Kidney (tissue), 13 donors: ENCODE measurements at regions not wholly inside any gene's neighbourhood (a gene's known extent, or its start where the extent isn't known, plus 50 kb on each side); places are given as distances from the start of the nearest gene placed in this dataset.

Experiments
- DNase-seq, 5 donors: peaks; one replicate each; pipeline ENCODE4 v3.0.0-alpha.2; 2013 to 2020
- FAIRE-seq: peaks from 2 replicates; lab custom pipeline; 2012; peaks lifted over from hg19 to GRCh38; lab: Jason Lieb, UNC
- H3K27ac ChIP-seq, 2 donors: one replicate each; pipeline ENCODE4 v1.7.0; 2013; ENCODE audit warnings: low read depth in 2 of 2, low read length in 2 of 2, inconsistent platforms in 1 of 2
- H3K27me3 ChIP-seq: one replicate; pipeline ENCODE4 v1.7.1; 2013; ENCODE audit warnings: low read length, inconsistent platforms; ENCODE audit not compliant: control insufficient read depth, insufficient read depth
- H3K36me3 ChIP-seq, 3 donors: one replicate each; pipeline versions ENCODE4 v1.7.0 to v1.7.1; 2013; ENCODE audit warnings: low read length in 3 of 3, control low read depth in 1 of 3, inconsistent platforms in 1 of 3; ENCODE audit not compliant: insufficient read depth in 3 of 3, control insufficient read depth in 2 of 3
- H3K4me1 ChIP-seq, 3 donors: one replicate each; pipeline versions ENCODE4 v1.7.0 to v1.7.1; 2013; ENCODE audit warnings: low read length in 3 of 3, inconsistent platforms in 1 of 3, low read depth in 1 of 3; ENCODE audit not compliant: control insufficient read depth in 2 of 3, insufficient read depth in 2 of 3
- H3K4me3 ChIP-seq, 3 donors: one replicate each; pipeline versions ENCODE4 v1.7.0 to v1.8.1; 2013; ENCODE audit warnings: low read length in 3 of 3, control low read depth in 1 of 3, inconsistent platforms in 1 of 3
- H3K9ac ChIP-seq, 3 donors: one replicate each; pipeline versions ENCODE4 v1.7.0 to v1.7.1; 2013; ENCODE audit warnings: low read length in 3 of 3, control low read depth in 1 of 3, inconsistent platforms in 1 of 3
- H3K9me3 ChIP-seq, 3 donors: one replicate each; pipeline versions ENCODE4 v1.7.0 to v1.7.1; 2013; ENCODE audit warnings: low read length in 3 of 3, control low read depth in 1 of 3, inconsistent platforms in 1 of 3; ENCODE audit not compliant: control insufficient read depth in 2 of 3, insufficient read depth in 1 of 3
- CTCF ChIP-seq: IDR thresholded peaks from 3 replicates; pipeline ENCODE4 v1.5.1; 2012; ENCODE audit warnings: mild to moderate bottlenecking, moderate library complexity, borderline replicate concordance; ENCODE audit not compliant: insufficient read depth; ENCODE audit errors: extremely low read depth
- intact Hi-C: fragments of 100-400 bp; cut with DNase I; formaldehyde crosslinking; loops from one replicate; pipeline ENCODE4 v1.11.1; 2022
- donor health status: control.
- donor health status: control.
- donor health status: control.
- donor health status: control.
- donor health status: control.
- donor health status: DM: yes; HTN: yes; CAD: no.
- donor health status: Normal renal cell carcinoma (clear cell type).

- Histone ChIP-seq H3K4me1 (no peaks in the 10 kb centered on the region), H3K4me3 (no peak overlapping the region), H3K27me3 (no peaks in the 10 kb centered on the region), H3K27ac (no peak overlapping the region), H3K36me3 (no peaks in the 10 kb centered on the region), H3K9ac (no peak overlapping the region), H3K9me3 (no peaks in the 10 kb centered on the region)
- intact Hi-C loops, result no loop called here
- TF ChIP-seq CTCF, result no peak
- DNase-seq, result peak in 2 of 5 donors; percentile 53 to 67
- FAIRE-seq, result no peak
Observed at GRCh38 chr21:30104241-30104640, 62.4 kb downstream of the CLDN17 start.

GRCh38 chr21:30102871-30103270, 63.7 kb downstream of the CLDN17 start:
- Histone ChIP-seq H3K9me3 (no peaks in the 10 kb centered on the region), H3K4me1 (no peaks in the 10 kb centered on the region), H3K36me3 (no peaks in the 10 kb centered on the region), H3K9ac (no peak overlapping the region), H3K27ac (no peak overlapping the region), H3K27me3 (no peaks in the 10 kb centered on the region), H3K4me3 (no peak overlapping the region)
- DNase-seq (peak in 2 of 5 donors; percentile 20 to 21), FAIRE-seq (no peak)
- no peak for TF ChIP-seq CTCF
- intact Hi-C loops, result no loop called here

GRCh38 chr21:30101967-30102366, 64.6 kb downstream of the CLDN17 start:
- intact Hi-C loops, result no loop called here
- H3K9me3 ChIP-seq, result no peaks in the 10 kb centered on the region
- FAIRE-seq (no peak), DNase-seq (peak in 2 of 5 donors; percentile 32 to 35)
- H3K4me3 ChIP-seq, result no peak overlapping the region
- no peak overlapping the region for H3K27ac ChIP-seq
- H3K4me1 ChIP-seq, result no peaks in the 10 kb centered on the region
- H3K36me3 ChIP-seq, result no peaks in the 10 kb centered on the region
- no peaks in the 10 kb centered on the region for H3K27me3 ChIP-seq
- no peak overlapping the region for H3K9ac ChIP-seq
- TF ChIP-seq CTCF, result no peak

- Histone ChIP-seq H3K27ac (no peak overlapping the region), H3K4me1 (no peaks in the 10 kb centered on the region), H3K4me3 (no peak overlapping the region), H3K36me3 (no peaks in the 10 kb centered on the region), H3K27me3 (no peaks in the 10 kb centered on the region), H3K9ac (no peak overlapping the region), H3K9me3 (no peaks in the 10 kb centered on the region)
- no peak for DNase-seq
- FAIRE-seq, result no peak
- no peak for TF ChIP-seq CTCF
- intact Hi-C loops, result no loop called here
Observed at GRCh38 chr21:30097791-30098190, 68.8 kb downstream of the CLDN17 start.
